B cell (primary cell): ENCODE measurements at regions not wholly inside any gene's neighbourhood (a gene's known extent, or its start where the extent isn't known, plus 50 kb on each side); places are given as distances from the start of the nearest gene placed in this dataset.

ENCODE experiments used
- CTCF ChIP-seq: fragments of 200-600 bp; IDR thresholded peaks from one replicate; pipeline ENCODE4 v1.8.0; 2022; ENCODE audit warnings: antibody characterized with exemption, mild to moderate bottlenecking
- EZH2 ChIP-seq: IDR thresholded peaks from 2 replicates; pipeline ENCODE4 v1.6.1; 2012; ENCODE audit warnings: borderline replicate concordance, low read depth, mild to moderate bottlenecking, moderate library complexity, low read length; ENCODE audit not compliant: insufficient read depth, poor library complexity, severe bottlenecking

- TF ChIP-seq CTCF (no peak), EZH2 (no peak)
Measured at GRCh38 chr4:56127716-56128115, 179.0 kb downstream of the CEP135 start.
